NB4 (cell line): ENCODE measurements at regions not wholly inside any gene's neighbourhood (a gene's known extent, or its start where the extent isn't known, plus 50 kb on each side); places are given as distances from the start of the nearest gene placed in this dataset.

Experiments used
- DNase-seq: peaks from one replicate; pipeline ENCODE4 v3.0.0; 2010; ENCODE audit warnings: low read depth
- H3K4me3 ChIP-seq: one replicate; pipeline ENCODE4 v1.5.1; 2011; ENCODE audit warnings: mild to moderate bottlenecking, low read depth, low read length, moderate library complexity
- CTCF ChIP-seq: IDR thresholded peaks from one replicate; pipeline ENCODE4 v1.5.1; 2012; ENCODE audit warnings: low read depth, low read length
- MAX ChIP-seq: IDR thresholded peaks from 2 replicates; pipeline ENCODE4 v1.6.1; 2011; ENCODE audit warnings: low read depth, low read length
- MYC ChIP-seq: IDR thresholded peaks from 2 replicates; pipeline ENCODE4 v1.6.1; 2011; ENCODE audit warnings: low read depth, low read length
- POLR2A ChIP-seq: IDR thresholded peaks from 2 replicates; pipeline ENCODE4 v1.6.1; 2011; ENCODE audit warnings: mild to moderate bottlenecking; ENCODE audit not compliant: insufficient read length; ENCODE audit errors: extremely low read depth

- TF ChIP-seq CTCF = no peak
- no peak for TF ChIP-seq POLR2A
- no peak for TF ChIP-seq MYC
- no peak for TF ChIP-seq MAX
- H3K4me3 ChIP-seq = no peak overlapping the region
- DNase-seq = no peak
These were observed 178.5 kb downstream of the MAF start for GRCh38 chr16:79422064-79422463.

GRCh38 chr16:79421126-79421525 lies 179.4 kb downstream of the MAF start:
- H3K4me3 ChIP-seq = no peak overlapping the region
- TF ChIP-seq MYC (no peak), MAX (no peak), POLR2A (no peak), CTCF (no peak)
- no peak for DNase-seq

GRCh38 chr16:79420493-79420892 lies 180.0 kb downstream of the MAF start:
- DNase-seq = no peak
- no peak overlapping the region for H3K4me3 ChIP-seq
- TF ChIP-seq MYC (no peak), MAX (no peak), POLR2A (no peak), CTCF (no peak)

DNA sequence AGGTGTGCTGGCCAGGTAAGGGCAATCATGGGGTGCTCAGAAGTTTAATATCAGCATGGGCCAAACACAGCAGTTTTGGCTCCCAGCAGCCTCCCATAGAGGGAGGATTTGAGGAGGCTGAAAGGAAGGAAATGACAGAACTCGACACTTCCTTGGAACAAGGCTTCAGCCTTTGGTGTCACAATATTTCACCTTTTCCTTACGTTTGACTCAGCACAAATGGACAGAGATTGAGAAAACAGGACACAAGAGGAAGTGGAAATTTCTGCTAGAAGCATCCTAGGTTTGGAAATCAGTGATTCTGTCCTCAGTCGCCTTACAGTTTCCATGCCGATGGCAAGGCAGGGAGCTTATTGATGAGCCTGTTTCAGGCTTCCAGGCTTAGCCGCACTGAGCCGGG lies 181.4 kb downstream of the MAF start:
- H3K4me3 ChIP-seq = no peak overlapping the region
- DNase-seq = no peak
- TF ChIP-seq POLR2A (no peak), MYC (no peak), CTCF (no peak), MAX (no peak)

- no peak overlapping the region for H3K4me3 ChIP-seq
- TF ChIP-seq MAX (no peak), MYC (no peak), POLR2A (no peak), CTCF (no peak)
- no peak for DNase-seq
These were observed 182.9 kb downstream of the MAF start for GRCh38 chr16:79417601-79418008.
